Keratinocyte (primary cell): ENCODE measurements at regions not wholly inside any gene's neighbourhood (a gene's known extent, or its start where the extent isn't known, plus 50 kb on each side); places are given as distances from the start of the nearest gene placed in this dataset.
"Not testable (repeated sequence)": the region's sequence is repeated elsewhere in the genome, so short reads cannot be mapped to it uniquely, and the experiment has no call there.

ENCODE experiments used
- DNase-seq: peaks from one replicate; pipeline ENCODE4 v3.0.0-alpha.2; 2011; ENCODE audit warnings: low read depth, missing footprints, low spot score
- FAIRE-seq: peaks from 2 replicates; lab custom pipeline; 2011; peaks lifted over from hg19 to GRCh38; lab: Jason Lieb, UNC
- H2AFZ ChIP-seq: 2 replicates; pipeline ENCODE4 v1.6.0; 2012; ENCODE audit warnings: low read length, control low read depth, inconsistent platforms; ENCODE audit not compliant: control insufficient read depth
- H3K27ac ChIP-seq: 2 replicates; pipeline ENCODE4 v1.5.1; 2011; ENCODE audit warnings: low read length; ENCODE audit not compliant: control insufficient read depth, insufficient read depth
- H3K27me3 ChIP-seq: 3 replicates; pipeline ENCODE4 v1.6.0; 2011; ENCODE audit warnings: low read length; ENCODE audit not compliant: control insufficient read depth, insufficient read depth; ENCODE audit errors: extremely low read depth
- H3K36me3 ChIP-seq, 2 experiments: 2 replicates in 1 of 2; 3 replicates in 1 of 2; pipeline ENCODE4 v1.5.1; 2011; ENCODE audit warnings: low read length in 2 of 2, mild to moderate bottlenecking in 1 of 2; ENCODE audit not compliant: control insufficient read depth in 2 of 2, insufficient read depth in 2 of 2; ENCODE audit errors: extremely low read depth in 1 of 2
- H3K4me1 ChIP-seq: 3 replicates; pipeline ENCODE4 v1.5.1; 2011; ENCODE audit warnings: low read length; ENCODE audit not compliant: control insufficient read depth, insufficient read depth; ENCODE audit errors: extremely low read depth
- H3K4me2 ChIP-seq: 3 replicates; pipeline ENCODE4 v1.6.0; 2011; ENCODE audit warnings: low read depth, low read length; ENCODE audit not compliant: control insufficient read depth, insufficient read depth; ENCODE audit errors: extremely low read depth
- H3K4me3 ChIP-seq, 3 experiments: fragments of 200-600 bp in 1 of 3; sonication (generic) in 1 of 3; 2 replicates in 2 of 3; 3 replicates in 1 of 3; pipeline ENCODE4 v1.5.1; 2011 to 2016; ENCODE audit warnings: low read length in 3 of 3, mild to moderate bottlenecking in 3 of 3, control low read depth in 2 of 3, inconsistent platforms in 1 of 3, low read depth in 1 of 3, mixed read lengths in 1 of 3, mixed run types in 1 of 3, moderate library complexity in 1 of 3; ENCODE audit not compliant: control insufficient read depth in 2 of 3, insufficient read depth in 2 of 3; ENCODE audit errors: extremely low read depth in 1 of 3
- H3K79me2 ChIP-seq: 2 replicates; pipeline ENCODE4 v1.6.0; 2012; ENCODE audit warnings: low read length; ENCODE audit not compliant: control insufficient read depth, insufficient read depth
- H3K9ac ChIP-seq: 3 replicates; pipeline ENCODE4 v1.6.0; 2011; ENCODE audit warnings: low read length; ENCODE audit not compliant: control insufficient read depth, insufficient read depth; ENCODE audit errors: extremely low read depth
- H3K9me1 ChIP-seq: 3 replicates; pipeline ENCODE4 v1.6.0; 2011; ENCODE audit warnings: low read length; ENCODE audit not compliant: control insufficient read depth, insufficient read depth; ENCODE audit errors: extremely low read depth
- H3K9me3 ChIP-seq: 2 replicates; pipeline ENCODE4 v1.5.1; 2012; ENCODE audit warnings: low read depth, low read length; ENCODE audit not compliant: control insufficient read depth
- H4K20me1 ChIP-seq: 3 replicates; pipeline ENCODE4 v1.6.0; 2011; ENCODE audit warnings: low read length; ENCODE audit not compliant: control insufficient read depth, insufficient read depth; ENCODE audit errors: extremely low read depth
- EZH2 ChIP-seq: IDR thresholded peaks from one replicate; pipeline ENCODE4 v1.6.1; 2012; ENCODE audit warnings: inconsistent platforms, mild to moderate bottlenecking, low read length, moderate library complexity
- dilution Hi-C: fragments of 300-500 bp; cut with MboI; formaldehyde crosslinking; loops from one replicate; pipeline ENCODE4 v1.7.0; 2020; ENCODE audit warnings: low sequenced_read_pairs; ENCODE audit not compliant: extremely low pct_ligation_motif_present
- TF ChIP-seq, protein P1 (sequence below), 3 experiments: IDR thresholded peaks in 1 of 3; conservative IDR thresholded peaks in 1 of 3; optimal IDR thresholded peaks in 1 of 3; 2 replicates in 2 of 3; 3 replicates in 1 of 3; pipeline versions ENCODE3 to v1.5.1; 2011; ENCODE audit warnings: low read length in 3 of 3, mild to moderate bottlenecking in 3 of 3, moderate library complexity in 2 of 3, control low read depth in 1 of 3, inconsistent platforms in 1 of 3; ENCODE audit not compliant: insufficient read depth in 2 of 3; ENCODE audit errors: extremely low read depth in 1 of 3

DNA sequence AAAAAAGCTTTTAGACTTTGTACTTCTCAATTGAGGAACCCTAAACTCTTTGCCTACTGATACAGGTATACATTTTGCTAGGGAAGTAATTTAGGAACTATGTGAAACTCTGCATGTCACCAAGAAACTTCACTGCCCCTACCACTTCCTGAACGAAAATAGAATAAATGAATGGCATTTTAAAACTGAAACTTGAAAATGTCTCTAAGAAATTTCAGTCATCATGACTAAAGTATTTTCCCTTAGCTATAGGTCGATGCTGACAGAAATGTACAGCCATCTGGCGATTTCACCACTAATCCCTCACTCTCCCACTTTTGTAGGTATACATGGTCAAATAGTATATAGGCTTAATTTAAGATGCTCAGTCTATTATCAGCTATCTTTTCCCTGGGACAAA, 194.9 kb upstream of the SYT10 start:
- dilution Hi-C loops: no loop called here
- H3K9me1 ChIP-seq: no peaks in the 10 kb centered on the region
- H3K4me2 ChIP-seq: no peak overlapping the region
- H3K4me3 ChIP-seq: no peak overlapping the region
- DNase-seq (no peak), FAIRE-seq (no peak)
- no peak overlapping the region for H2AFZ ChIP-seq
- H4K20me1 ChIP-seq: no peaks in the 10 kb centered on the region
- H3K9me3 ChIP-seq: no peaks in the 10 kb centered on the region
- H3K79me2 ChIP-seq: no peaks in the 10 kb centered on the region
- no peak overlapping the region for H3K27ac ChIP-seq
- no peaks in the 10 kb centered on the region for H3K27me3 ChIP-seq
- no peak for TF ChIP-seq EZH2
- TF ChIP-seq, protein P1, sequence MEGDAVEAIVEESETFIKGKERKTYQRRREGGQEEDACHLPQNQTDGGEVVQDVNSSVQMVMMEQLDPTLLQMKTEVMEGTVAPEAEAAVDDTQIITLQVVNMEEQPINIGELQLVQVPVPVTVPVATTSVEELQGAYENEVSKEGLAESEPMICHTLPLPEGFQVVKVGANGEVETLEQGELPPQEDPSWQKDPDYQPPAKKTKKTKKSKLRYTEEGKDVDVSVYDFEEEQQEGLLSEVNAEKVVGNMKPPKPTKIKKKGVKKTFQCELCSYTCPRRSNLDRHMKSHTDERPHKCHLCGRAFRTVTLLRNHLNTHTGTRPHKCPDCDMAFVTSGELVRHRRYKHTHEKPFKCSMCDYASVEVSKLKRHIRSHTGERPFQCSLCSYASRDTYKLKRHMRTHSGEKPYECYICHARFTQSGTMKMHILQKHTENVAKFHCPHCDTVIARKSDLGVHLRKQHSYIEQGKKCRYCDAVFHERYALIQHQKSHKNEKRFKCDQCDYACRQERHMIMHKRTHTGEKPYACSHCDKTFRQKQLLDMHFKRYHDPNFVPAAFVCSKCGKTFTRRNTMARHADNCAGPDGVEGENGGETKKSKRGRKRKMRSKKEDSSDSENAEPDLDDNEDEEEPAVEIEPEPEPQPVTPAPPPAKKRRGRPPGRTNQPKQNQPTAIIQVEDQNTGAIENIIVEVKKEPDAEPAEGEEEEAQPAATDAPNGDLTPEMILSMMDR (optimal IDR thresholded peaks at IDR 0.05 in 1 of 3, IDR thresholded peaks at IDR 0.05 in 1 of 3, conservative IDR thresholded peaks at IDR 0.05 in 1 of 3; ENCODE audit: extremely low read depth in 1 of 3, insufficient read depth in 2 of 3, low read length in 3 of 3): no peak
- no peaks in the 10 kb centered on the region for H3K36me3 ChIP-seq
- no peaks in the 10 kb centered on the region for H3K4me1 ChIP-seq
- H3K9ac ChIP-seq: no peak overlapping the region

DNA sequence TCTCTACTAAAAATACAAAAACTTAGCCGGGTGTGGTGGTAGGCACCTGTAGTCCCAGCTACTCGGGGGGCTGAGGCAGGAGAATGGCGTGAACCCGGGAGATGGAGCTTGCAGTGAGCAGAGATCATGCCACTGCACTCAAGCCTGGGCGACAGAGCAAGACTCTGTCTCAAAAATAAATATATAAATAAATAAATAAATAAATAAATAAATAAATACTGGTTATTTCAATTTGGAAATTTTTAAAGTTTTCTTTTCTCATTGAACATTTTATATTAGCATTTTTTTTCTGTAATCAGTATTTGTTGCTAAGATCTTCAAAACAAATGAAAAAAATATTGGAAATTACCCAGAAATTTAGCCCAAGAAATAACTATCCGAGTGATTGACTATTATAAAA, 197.3 kb upstream of the SYT10 start:
- H3K4me2 ChIP-seq, H3K4me1 ChIP-seq, H3K79me2 ChIP-seq, H2AFZ ChIP-seq, DNase-seq, FAIRE-seq, H3K9me1 ChIP-seq, H3K9me3 ChIP-seq, H3K36me3 ChIP-seq, H3K27ac ChIP-seq, H3K9ac ChIP-seq, H3K4me3 ChIP-seq, H3K27me3 ChIP-seq, H4K20me1 ChIP-seq, dilution Hi-C loops: not testable (repeated sequence)

DNA sequence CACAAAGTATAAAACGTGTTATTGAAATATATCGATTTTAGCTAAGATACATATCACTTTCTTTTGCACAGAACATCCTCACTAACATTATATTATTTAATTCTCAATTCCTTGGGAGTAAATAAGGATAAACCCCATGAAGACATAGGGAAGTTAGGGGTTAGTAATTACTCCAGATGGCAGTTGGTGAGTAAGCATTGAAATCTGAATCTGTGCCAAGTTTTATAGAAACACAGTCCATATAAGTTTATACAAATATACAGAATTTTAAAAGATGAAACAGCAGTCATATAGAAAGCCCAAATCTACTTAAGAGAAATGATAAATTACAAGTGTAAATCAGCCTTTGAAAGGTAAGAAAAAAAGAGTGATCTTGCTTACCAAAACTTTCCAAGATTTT, 200.4 kb upstream of the SYT10 start:
- Histone ChIP-seq H3K9me3 (no peaks in the 10 kb centered on the region), H3K79me2 (no peaks in the 10 kb centered on the region), H3K4me2 (no peak overlapping the region), H3K4me1 (no peaks in the 10 kb centered on the region), H3K36me3 (no peaks in the 10 kb centered on the region), H3K27me3 (no peaks in the 10 kb centered on the region), H3K9ac (no peak overlapping the region), H3K4me3 (no peak overlapping the region), H4K20me1 (no peaks in the 10 kb centered on the region), H2AFZ (no peak overlapping the region), H3K9me1 (no peaks in the 10 kb centered on the region), H3K27ac (no peak overlapping the region)
- FAIRE-seq (no peak), DNase-seq (no peak)
- dilution Hi-C loops: no loop called here
- no peak for TF ChIP-seq EZH2
- TF ChIP-seq, protein P1 (optimal IDR thresholded peaks at IDR 0.05 in 1 of 3, IDR thresholded peaks at IDR 0.05 in 1 of 3, conservative IDR thresholded peaks at IDR 0.05 in 1 of 3; ENCODE audit: extremely low read depth in 1 of 3, insufficient read depth in 2 of 3, low read length in 3 of 3): no peak
